ENCODE measurements at regions not wholly inside any gene's neighbourhood (a gene's known extent, or its start where the extent isn't known, plus 50 kb on each side); places are given as distances from the start of the nearest gene placed in this dataset.

GRCh38 chr7:47207956-47208355 is 374.0 kb downstream of the TNS3 start:
- H2BK120ac ChIP-seq (replicated peaks; ENCODE audit: low read depth, low read length), result no peak overlapping the region
- H3K36me3 ChIP-seq (ENCODE audit: control insufficient read depth in 2 of 4, insufficient read depth in 4 of 4, low read length in 3 of 4), result no peaks in the 10 kb centered on the region
- H3K18ac ChIP-seq (ENCODE audit: extremely low read depth, low read length), result no peak overlapping the region
- no peak overlapping the region for H2AK5ac ChIP-seq (ENCODE audit: low read depth, low read length)
- H3K9me3 ChIP-seq (ENCODE audit: insufficient read depth in 2 of 2, low read depth in 1 of 2, low read length in 1 of 2), result no peaks in the 10 kb centered on the region
- TF ChIP-seq CTBP2 (IDR thresholded peaks at IDR 0.05; ENCODE audit: borderline replicate concordance, insufficient read depth, insufficient read length, low read length) (no peak), POLR2A (IDR thresholded peaks at IDR 0.05; ENCODE audit: control extremely low read depth in 1 of 2, low read depth in 2 of 2, low read length in 2 of 2) (no peak), BCL11A (IDR thresholded peaks at IDR 0.05; ENCODE audit: low read depth in 2 of 2, low read length in 2 of 2) (no peak), EGR1 (IDR thresholded peaks at IDR 0.05; ENCODE audit: borderline replicate concordance, low read depth, low read length) (no peak), PHF8 (conservative IDR thresholded peaks at IDR 0.05; ENCODE audit: low read depth, low read length) (no peak), RXRA (IDR thresholded peaks at IDR 0.05; ENCODE audit: insufficient read depth, low read depth, low read length) (no peak), MAFK (IDR thresholded peaks at IDR 0.05; ENCODE audit: low read depth, low read length) (no peak)
- FAIRE-seq (no peak), DNase-seq (ENCODE audit: low read depth in 1 of 2, low spot score in 2 of 2) (no peak)
- 91% methylated on average over 3 of the region's 3 CpGs; no CpG with 5 or more reads in 1 of the 2 experiments for WGBS, 2 experiments (ENCODE audit: extremely low coverage in 1 of 2, insufficient coverage in 1 of 2, insufficient read length in 1 of 2, insufficient replicate concordance in 2 of 2, low coverage in 1 of 2, low lambda C conversion rate in 2 of 2, missing lambda C conversion rate in 1 of 2)
- H2AFZ ChIP-seq (ENCODE audit: low read length), result no peak overlapping the region
- H3K14ac ChIP-seq (ENCODE audit: insufficient read length), result no peak overlapping the region
- no peak overlapping the region for H3K27ac ChIP-seq (ENCODE audit: low read depth, low read length)
- POLR2A ChIA-PET (ENCODE audit: partially characterized antibody), result no interaction called here
- H3K4ac ChIP-seq (replicated peaks; ENCODE audit: insufficient read length, low read depth, low read length), result no peak overlapping the region
- H4K91ac ChIP-seq (replicated peaks; ENCODE audit: insufficient read length, low read length), result no peak overlapping the region
- H3K27me3 ChIP-seq (replicated peaks in 1 of 4; ENCODE audit: control insufficient read depth in 3 of 4, extremely low read depth in 1 of 4, insufficient read depth in 3 of 4, low read length in 3 of 4), result no peaks in the 10 kb centered on the region
- no peak overlapping the region for H4K8ac ChIP-seq (ENCODE audit: extremely low read depth, insufficient read depth, low read length)
- H3K56ac ChIP-seq (replicated peaks; ENCODE audit: insufficient read length, low read depth, low read length), result no peak overlapping the region
- H3K79me1 ChIP-seq (ENCODE audit: low read depth, low read length), result no peaks in the 10 kb centered on the region
- H3K79me2 ChIP-seq (ENCODE audit: control insufficient read depth in 1 of 2, insufficient read depth in 2 of 2, low read length in 2 of 2), result no peaks in the 10 kb centered on the region
- H3K4me3 ChIP-seq (ENCODE audit: extremely low read depth in 1 of 4, insufficient read depth in 2 of 4, low read depth in 3 of 4, low read length in 4 of 4), result no peak overlapping the region
- CTCF ChIA-PET (ENCODE audit: partially characterized antibody), result no interaction called here
- H4K5ac ChIP-seq (ENCODE audit: insufficient read length, low read depth, low read length), result no peak overlapping the region
- H4K20me1 ChIP-seq (replicated peaks in 1 of 2; ENCODE audit: control insufficient read depth in 1 of 2, insufficient read depth in 2 of 2, low read length in 2 of 2), result no peaks in the 10 kb centered on the region
- no peaks in the 10 kb centered on the region for H3K23me2 ChIP-seq (ENCODE audit: low read depth, low read length)
- no peaks in the 10 kb centered on the region for H3K4me1 ChIP-seq (replicated peaks in 1 of 4; ENCODE audit: control insufficient read depth in 3 of 4, insufficient read depth in 4 of 4, low read length in 3 of 4)
- no peak overlapping the region for H3K23ac ChIP-seq (ENCODE audit: insufficient read length)
- no peak overlapping the region for H3K9ac ChIP-seq (replicated peaks in 1 of 4; ENCODE audit: extremely low read depth in 1 of 4, low read depth in 3 of 4, low read length in 3 of 4)
- no peak overlapping the region for H3K4me2 ChIP-seq (ENCODE audit: insufficient read depth in 1 of 2, low read depth in 2 of 2, low read length in 2 of 2)
- H2BK15ac ChIP-seq (ENCODE audit: low read length), result no peak overlapping the region
- no peak overlapping the region for H2BK20ac ChIP-seq (ENCODE audit: low read length)
- no peak overlapping the region for H2BK12ac ChIP-seq (ENCODE audit: low read depth, low read length)
- H2BK5ac ChIP-seq (ENCODE audit: low read depth, low read length), result no peak overlapping the region

Measured in H1 (cell line).